D721Med (cell line): ENCODE measurements at regions not wholly inside any gene's neighbourhood (a gene's known extent, or its start where the extent isn't known, plus 50 kb on each side); places are given as distances from the start of the nearest gene placed in this dataset.
"Not testable (repeated sequence)": the region's sequence is repeated elsewhere in the genome, so short reads cannot be mapped to it uniquely, and the experiment has no call there.

Experiments
- DNase-seq: peaks from one replicate; pipeline ENCODE4 v3.0.0; 2011; ENCODE audit warnings: low spot score; ENCODE audit not compliant: insufficient read length
- FAIRE-seq: peaks from 2 replicates; lab custom pipeline; 2011; peaks lifted over from hg19 to GRCh38; lab: Jason Lieb, UNC
- CTCF ChIP-seq: IDR thresholded peaks from 2 replicates; pipeline ENCODE4 v1.5.1; 2012; ENCODE audit warnings: mild to moderate bottlenecking, control low read depth; ENCODE audit not compliant: insufficient read depth; ENCODE audit errors: missing control alignments

- no peak for FAIRE-seq
- TF ChIP-seq CTCF, result no peak
- DNase-seq, result no peak
Observed at GRCh38 chr20:56780266-56780665, 151.2 kb downstream of the TFAP2C start.

GRCh38 chr20:56781108-56781739, 152.1 kb downstream of the TFAP2C start:
- DNase-seq (no peak), FAIRE-seq (no peak)
- TF ChIP-seq CTCF, result no peak

GRCh38 chr20:56781987-56782560, 153.0 kb downstream of the TFAP2C start:
- FAIRE-seq, DNase-seq: not testable (repeated sequence)

GRCh38 chr20:56782814-56783213, 153.7 kb downstream of the TFAP2C start:
- DNase-seq, FAIRE-seq: not testable (repeated sequence)

- DNase-seq (no peak), FAIRE-seq (no peak)
- no peak for TF ChIP-seq CTCF
Observed at GRCh38 chr20:56783826-56784225, 154.7 kb downstream of the TFAP2C start.

GRCh38 chr20:56786503-56786902, 157.4 kb downstream of the TFAP2C start:
- no peak for TF ChIP-seq CTCF
- no peak for FAIRE-seq
- no peak for DNase-seq

- no peak for TF ChIP-seq CTCF
- FAIRE-seq (no peak), DNase-seq (no peak)
Observed at GRCh38 chr20:56788041-56788670, 159.1 kb downstream of the TFAP2C start.
